ENCODE measurements at regions not wholly inside any gene's neighbourhood (a gene's known extent, or its start where the extent isn't known, plus 50 kb on each side); places are given as distances from the start of the nearest gene placed in this dataset.

DNA sequence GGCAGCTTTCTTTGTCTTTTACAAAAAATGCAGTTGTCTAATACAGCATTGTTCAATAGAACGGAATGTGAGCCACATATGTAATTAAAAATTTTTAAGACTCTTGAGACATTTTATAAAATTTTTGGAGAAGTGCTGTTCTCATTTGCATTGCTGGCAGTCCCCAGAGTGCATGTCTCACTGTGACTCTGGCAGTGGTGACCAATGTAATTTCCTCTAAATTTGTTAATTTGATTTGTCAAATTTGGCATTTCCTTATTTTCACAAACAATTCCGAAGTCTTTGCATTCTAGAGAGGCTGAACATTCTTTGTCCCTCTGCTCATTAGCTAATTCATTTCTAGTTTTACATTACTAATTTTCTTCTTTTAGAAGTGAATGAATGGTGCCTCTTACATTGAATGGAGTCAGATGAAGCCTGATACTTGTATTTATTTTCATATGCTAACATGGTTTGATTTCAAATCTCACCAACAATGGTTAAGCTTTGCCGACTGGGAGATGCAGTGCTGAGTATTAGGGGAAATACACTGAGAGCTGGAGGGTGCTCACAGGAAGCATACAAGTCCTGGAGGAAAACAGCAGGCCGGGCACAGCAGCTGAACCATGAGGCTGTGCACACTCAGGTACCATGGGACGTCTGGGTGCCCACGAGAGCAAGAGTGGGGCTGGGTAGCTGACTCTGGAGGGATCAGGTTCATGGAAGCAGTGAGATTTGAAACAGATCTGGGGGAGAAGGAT, 68.5 kb upstream of the ARMC2 start:
- no peak for DNase-seq

- DNase-seq = no peak
Observed at GRCh38 chr6:108780784-108781183, 67.4 kb upstream of the ARMC2 start.

DNA sequence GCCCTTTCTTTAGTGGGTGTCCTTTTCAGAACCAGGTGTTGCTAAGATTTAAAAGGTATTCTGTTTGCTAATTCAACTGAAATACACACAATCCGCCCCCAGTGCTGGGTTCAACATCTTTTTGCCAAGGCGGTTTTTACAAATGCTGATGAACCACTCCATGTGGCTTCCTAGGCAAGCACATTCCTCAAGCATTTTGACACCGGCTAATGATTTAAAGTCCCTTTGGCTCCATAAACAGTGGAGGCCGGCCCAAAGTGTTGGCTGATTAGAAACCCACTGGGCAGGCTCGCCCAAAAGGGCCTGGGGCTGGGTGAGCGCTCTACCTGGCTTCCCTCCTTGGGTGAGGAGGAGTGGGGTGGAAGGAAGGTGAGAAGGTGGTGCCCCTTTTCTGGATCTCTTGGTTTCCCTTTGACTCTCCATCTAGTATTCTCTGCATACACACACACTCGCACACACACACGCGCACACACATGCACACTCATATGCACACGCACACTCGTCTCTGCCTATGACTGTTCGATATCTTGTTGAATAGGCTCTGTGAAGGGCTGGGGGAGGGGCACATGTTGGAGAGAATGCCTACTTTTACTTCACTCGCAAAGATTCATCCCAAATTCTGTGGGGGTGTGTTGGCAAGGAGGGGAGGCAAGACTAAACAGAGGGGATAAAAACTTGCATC, 66.7 kb upstream of the ARMC2 start:
- DNase-seq = no peak

DNA sequence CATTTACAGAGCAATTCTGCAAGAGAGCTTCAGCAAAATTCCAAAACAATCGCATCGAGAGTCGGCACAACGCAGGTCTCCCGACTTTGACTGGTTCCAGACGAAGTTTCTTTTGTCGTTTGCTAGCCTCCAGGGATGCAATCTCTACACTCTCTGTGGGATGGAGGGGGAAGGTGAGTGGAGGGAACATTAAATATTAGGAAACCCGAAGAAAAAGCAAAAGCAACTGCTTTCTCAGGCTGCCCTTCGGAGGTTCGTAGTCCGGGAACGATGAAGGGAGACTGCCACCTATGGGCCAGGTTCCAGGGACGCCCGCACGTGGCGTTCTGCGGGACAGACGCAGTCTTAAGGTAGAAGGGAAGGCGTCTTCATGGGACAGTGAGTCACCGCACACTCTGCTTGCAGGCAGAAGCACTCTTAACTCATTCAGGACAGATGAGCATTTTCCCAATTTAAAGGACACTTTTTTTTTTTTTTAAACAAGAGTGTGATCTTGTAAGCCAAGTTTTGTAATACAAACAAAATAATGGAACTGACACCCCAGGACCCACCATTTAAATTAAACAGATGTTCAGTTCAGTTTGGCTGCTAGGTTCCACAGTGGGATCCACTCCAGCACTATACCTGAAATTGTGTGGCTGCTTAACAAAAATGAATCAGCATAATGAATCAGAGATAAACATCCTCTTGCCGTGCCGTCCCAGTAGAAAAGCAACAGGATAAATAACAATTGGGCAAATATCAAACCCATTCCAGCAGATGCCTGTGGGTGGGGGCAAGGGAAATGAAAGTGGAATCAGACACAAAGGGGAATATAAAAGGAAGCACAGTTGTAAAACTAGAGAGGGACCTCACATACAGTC, 65.8 kb upstream of the ARMC2 start:
- DNase-seq = peak; percentile 69

GRCh38 chr6:108785653-108786052, 62.6 kb upstream of the ARMC2 start:
- DNase-seq = no peak

DNA sequence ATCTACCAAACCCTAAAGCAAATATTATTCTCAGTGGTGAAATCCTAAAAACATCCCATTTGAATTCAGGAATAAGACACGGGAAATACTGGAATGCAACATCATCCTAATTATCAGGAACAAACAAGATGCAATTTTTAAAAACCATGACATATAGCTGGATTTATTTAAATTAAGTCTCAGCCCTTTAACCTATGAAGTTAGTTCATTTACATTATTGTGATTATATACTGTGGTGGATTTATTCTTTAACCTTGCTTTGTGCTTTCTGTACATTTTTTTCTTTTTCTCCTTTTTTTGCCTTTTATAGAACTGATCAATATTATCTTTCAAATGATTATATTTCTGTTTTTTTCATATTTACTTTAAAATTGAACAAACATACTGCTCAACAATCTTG, 59.8 kb upstream of the ARMC2 start:
- no peak for DNase-seq

DNA sequence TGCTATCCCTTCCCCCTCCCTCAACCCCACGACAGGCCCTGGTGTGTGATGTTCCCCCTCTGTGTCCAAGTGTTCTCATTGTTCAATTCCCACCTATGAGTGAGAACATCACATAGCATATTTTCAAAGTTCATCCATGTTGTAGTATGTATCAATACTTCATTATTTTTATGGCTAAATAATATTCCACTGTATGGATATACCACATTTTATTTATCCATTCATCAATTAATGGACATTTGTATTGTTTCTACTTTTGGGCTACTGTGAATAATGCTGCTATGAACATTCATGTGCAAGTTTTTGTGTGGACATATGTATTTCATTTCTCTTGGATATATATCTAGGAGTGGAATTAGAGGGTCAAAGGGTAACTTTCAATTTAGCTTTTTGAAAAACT, 58.7 kb upstream of the ARMC2 start:
- DNase-seq = no peak

DNA sequence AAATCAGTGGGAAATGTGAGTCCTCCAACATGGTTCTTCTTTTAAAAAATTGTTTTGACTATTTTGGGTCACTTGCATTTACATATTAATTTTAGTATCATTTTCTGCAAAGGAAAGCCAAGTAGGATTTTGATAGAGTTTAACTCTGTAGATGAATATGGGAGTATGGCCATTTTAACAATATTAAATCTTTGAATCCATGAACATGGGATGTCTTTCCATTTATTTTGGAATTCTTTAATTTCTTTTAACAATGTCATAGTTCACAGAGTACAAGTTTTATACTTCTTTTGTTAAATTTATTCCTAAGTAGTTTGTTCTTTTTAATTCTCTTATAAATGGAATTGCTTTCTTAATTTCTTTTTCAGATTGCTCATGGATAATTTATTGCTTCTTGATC, 56.5 kb upstream of the ARMC2 start:
- DNase-seq = no peak

DNA sequence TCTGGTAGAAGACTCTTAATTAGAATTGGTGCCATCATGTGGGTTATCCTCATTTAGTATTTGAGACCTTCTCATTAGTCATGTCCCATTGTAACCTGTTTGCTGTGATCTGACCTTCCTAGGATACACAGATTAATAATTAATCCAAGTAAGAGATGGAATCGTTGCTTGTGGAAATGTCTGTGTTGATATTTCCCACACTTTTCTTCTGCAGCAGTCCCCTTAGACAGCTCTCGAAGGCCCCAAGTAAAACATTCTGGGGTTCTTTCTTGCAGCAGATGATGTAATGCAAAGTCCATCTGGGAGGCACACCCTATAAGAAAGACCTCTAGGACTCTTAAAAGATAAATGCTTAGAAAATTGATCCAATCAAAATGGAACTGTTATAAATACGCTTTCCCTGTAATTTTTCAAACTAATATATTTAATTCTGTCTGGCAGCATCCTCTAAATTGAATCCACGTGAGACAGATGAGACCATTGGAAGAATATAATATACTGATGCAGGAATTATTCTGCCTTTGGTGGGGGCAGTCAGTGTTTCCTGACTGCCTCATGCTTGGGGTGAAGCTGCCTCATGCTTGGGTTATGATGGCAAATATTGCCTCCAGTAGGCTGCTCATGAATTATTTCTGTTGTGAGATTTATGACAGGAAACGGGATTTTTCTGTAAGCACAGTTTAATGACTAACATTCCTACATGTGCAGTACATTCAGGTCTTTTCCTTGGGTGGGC, 54.5 kb upstream of the ARMC2 start:
- DNase-seq = no peak

DNA sequence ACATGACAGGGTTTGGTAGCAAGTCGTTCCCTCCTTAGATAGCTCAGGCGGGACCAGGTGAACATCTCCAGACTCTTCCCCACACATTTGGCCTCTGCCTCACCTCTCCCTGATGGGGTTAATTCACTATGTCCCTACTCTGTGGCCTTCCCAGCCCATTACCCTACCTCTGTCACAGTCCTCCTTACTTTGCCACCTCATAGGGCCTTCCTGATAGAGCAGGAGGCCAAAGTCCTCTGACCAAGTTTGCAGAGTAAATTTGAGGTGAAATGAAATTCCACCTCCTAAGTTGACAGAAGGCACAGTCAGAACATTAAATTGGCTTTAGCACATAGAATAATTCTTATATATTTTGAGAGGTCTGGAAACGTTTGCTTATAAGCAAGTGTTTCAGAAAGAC, 53.1 kb upstream of the ARMC2 start:
- DNase-seq = no peak

- no peak for DNase-seq
Observed at GRCh38 chr6:108795814-108796213, 52.4 kb upstream of the ARMC2 start.

DNA sequence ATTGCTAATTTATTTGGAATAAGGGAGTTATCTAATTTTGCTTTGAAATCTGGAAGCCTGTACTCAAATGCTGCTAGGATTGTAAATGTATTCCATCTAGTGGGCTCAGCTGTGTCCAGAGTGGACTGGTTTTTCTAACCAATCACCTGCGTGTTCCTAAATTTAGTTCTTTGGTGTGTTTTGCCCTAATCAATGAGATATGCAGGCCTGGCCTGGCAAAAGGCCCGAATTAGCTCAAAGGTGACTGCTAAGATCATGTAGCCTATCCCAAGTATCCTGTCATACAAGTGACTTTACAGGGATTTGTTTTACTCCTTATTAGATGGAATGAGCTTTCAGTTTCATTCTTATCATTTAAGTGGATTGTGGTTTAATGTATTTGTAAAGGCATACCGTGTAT, 51.3 kb upstream of the ARMC2 start:
- DNase-seq = no peak

- no peak for DNase-seq
Observed at GRCh38 chr6:108797951-108798669, 50.1 kb upstream of the ARMC2 start.
